ENCODE measurements at regions not wholly inside any gene's neighbourhood (a gene's known extent, or its start where the extent isn't known, plus 50 kb on each side); places are given as distances from the start of the nearest gene placed in this dataset.

DNA sequence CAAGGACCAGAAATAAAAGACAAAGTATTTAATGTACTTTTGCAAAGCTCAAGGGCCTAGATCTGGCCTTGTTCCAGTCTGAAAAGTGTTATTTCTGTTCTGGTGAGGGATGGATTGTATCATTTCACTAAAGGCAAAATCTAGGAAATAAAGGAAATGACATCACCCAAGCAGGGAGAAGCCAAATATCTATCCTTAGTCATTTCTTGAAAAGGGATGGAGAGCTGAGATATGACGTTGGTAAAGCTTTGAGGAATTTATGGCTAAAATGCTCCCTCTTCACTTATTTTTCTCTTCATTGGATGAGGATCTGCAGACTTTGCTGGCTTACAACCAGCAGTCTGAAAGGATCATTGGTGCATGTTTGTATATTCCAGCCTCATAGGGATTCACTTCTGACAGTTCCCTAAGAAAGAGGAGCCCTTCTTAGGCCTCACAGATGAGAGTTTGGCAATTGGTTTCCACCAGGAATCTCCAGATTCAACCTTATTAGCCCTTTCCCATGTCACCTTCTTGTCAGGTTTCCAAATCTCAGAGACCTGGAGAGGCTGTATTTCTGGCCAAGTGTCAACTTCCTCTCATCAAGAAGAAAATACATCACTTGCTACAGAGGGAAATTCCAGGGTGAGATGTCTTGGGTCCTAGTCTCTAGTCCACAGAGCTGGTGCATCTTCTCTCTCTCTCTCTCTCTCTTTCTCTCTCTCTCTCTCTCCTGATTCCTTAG is 93.7 kb upstream of the BOC start:
- Histone ChIP-seq H4K20me1 (replicated peaks; ENCODE audit: control insufficient read depth, insufficient read depth, low read length) (no peaks in the 10 kb centered on the region), H3K9me3 (replicated peaks; ENCODE audit: control insufficient read depth, insufficient read depth, low read depth, low read length) (no peaks in the 10 kb centered on the region), H3K4me3 (no peak overlapping the region), H3K79me2 (ENCODE audit: control insufficient read depth, insufficient read depth, low read length) (no peaks in the 10 kb centered on the region), H2AFZ (ENCODE audit: low read depth, low read length) (no peak overlapping the region), H3K27me3 (ENCODE audit: control insufficient read depth in 2 of 2, insufficient read depth in 2 of 2, low read length in 2 of 2) (no peaks in the 10 kb centered on the region), H3K27ac (ENCODE audit: extremely low read depth, low read depth, low read length) (no peak overlapping the region), H3K4me2 (ENCODE audit: insufficient read depth, low read length) (no peak overlapping the region), H3K4me1 (replicated peaks in 1 of 2; ENCODE audit: control insufficient read depth in 2 of 2, insufficient read depth in 2 of 2, low read length in 2 of 2) (no peaks in the 10 kb centered on the region), H3K9ac (ENCODE audit: insufficient read depth in 1 of 2, low read depth in 2 of 2, low read length in 2 of 2) (no peak overlapping the region), H3K36me3 (ENCODE audit: control insufficient read depth, insufficient read depth, low read length) (no peaks in the 10 kb centered on the region), H3K9me1 (ENCODE audit: control insufficient read depth, insufficient read depth, low read length) (no peaks in the 10 kb centered on the region)
- no CpG with 5 or more reads among the region's 1 CpG for WGBS (ENCODE audit: insufficient coverage, low coverage, missing lambda C conversion rate)
- DNase-seq (ENCODE audit: extremely low read depth in 1 of 4, low spot score in 3 of 4) (no peak), FAIRE-seq (no peak), ATAC-seq (no peak)
- in situ Hi-C loops (cut with MboI): no loop called here
- TF ChIP-seq, protein P1, sequence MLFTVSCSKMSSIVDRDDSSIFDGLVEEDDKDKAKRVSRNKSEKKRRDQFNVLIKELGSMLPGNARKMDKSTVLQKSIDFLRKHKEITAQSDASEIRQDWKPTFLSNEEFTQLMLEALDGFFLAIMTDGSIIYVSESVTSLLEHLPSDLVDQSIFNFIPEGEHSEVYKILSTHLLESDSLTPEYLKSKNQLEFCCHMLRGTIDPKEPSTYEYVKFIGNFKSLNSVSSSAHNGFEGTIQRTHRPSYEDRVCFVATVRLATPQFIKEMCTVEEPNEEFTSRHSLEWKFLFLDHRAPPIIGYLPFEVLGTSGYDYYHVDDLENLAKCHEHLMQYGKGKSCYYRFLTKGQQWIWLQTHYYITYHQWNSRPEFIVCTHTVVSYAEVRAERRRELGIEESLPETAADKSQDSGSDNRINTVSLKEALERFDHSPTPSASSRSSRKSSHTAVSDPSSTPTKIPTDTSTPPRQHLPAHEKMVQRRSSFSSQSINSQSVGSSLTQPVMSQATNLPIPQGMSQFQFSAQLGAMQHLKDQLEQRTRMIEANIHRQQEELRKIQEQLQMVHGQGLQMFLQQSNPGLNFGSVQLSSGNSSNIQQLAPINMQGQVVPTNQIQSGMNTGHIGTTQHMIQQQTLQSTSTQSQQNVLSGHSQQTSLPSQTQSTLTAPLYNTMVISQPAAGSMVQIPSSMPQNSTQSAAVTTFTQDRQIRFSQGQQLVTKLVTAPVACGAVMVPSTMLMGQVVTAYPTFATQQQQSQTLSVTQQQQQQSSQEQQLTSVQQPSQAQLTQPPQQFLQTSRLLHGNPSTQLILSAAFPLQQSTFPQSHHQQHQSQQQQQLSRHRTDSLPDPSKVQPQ (CRISPR knock-in tag; IDR thresholded peaks at IDR 0.05; ENCODE audit: borderline replicate concordance): no peak
- TF ChIP-seq HDAC3 (IDR thresholded peaks at IDR 0.05; ENCODE audit: borderline replicate concordance, partially characterized antibody): no peak
- TF ChIP-seq ZNF124 (CRISPR knock-in tag; IDR thresholded peaks at IDR 0.05): no peak
- no peak for TF ChIP-seq PTRF (tag; IDR thresholded peaks at IDR 0.05)
- TF ChIP-seq TAF15 (IDR thresholded peaks at IDR 0.05; ENCODE audit: low read depth, low read length): no peak
- TF ChIP-seq, protein P2, sequence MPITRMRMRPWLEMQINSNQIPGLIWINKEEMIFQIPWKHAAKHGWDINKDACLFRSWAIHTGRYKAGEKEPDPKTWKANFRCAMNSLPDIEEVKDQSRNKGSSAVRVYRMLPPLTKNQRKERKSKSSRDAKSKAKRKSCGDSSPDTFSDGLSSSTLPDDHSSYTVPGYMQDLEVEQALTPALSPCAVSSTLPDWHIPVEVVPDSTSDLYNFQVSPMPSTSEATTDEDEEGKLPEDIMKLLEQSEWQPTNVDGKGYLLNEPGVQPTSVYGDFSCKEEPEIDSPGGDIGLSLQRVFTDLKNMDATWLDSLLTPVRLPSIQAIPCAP (CRISPR knock-in tag; IDR thresholded peaks at IDR 0.05; ENCODE audit: borderline replicate concordance): no peak
- no peak for TF ChIP-seq ZBTB17 (CRISPR knock-in tag; IDR thresholded peaks at IDR 0.05)
- no peak for TF ChIP-seq DDX20 (tag; IDR thresholded peaks at IDR 0.05; ENCODE audit: low read depth)
- TF ChIP-seq ARNT (IDR thresholded peaks at IDR 0.05): no peak
- CTCF ChIA-PET (ENCODE audit: low intra/inter-chr PET ratio): no interaction called here
- POLR2A ChIA-PET: interaction anchor here (0.8 kb wide), 1 partner anchor 291 kb away, joined by 3 read pairs; no protein-coding TSS in a partner anchor
- intact Hi-C loops (cut with micrococcal nuclease): no loop called here
- BruUV-seq (replicated peaks): no TSS peak

Measured in K562 (cell line).